ENCODE measurements at regions not wholly inside any gene's neighbourhood (a gene's known extent, or its start where the extent isn't known, plus 50 kb on each side); places are given as distances from the start of the nearest gene placed in this dataset.

GRCh38 chr2:226611196-226611943, 188.2 kb downstream of the IRS1 start:
- H3K27me3 ChIP-seq (ENCODE audit: low read length): no peaks in the 10 kb centered on the region
- H2AFZ ChIP-seq (ENCODE audit: low read depth, low read length, severe bottlenecking): no peak overlapping the region
- no peaks in the 10 kb centered on the region for H3K9me2 ChIP-seq (replicated peaks; ENCODE audit: insufficient read depth, low read length)
- H3F3A ChIP-seq (ENCODE audit: insufficient read depth): no peaks in the 10 kb centered on the region
- H3K27ac ChIP-seq (ENCODE audit: low read depth, low read length): no peak overlapping the region
- H3K4me3 ChIP-seq (ENCODE audit: insufficient read depth, low read length, poor library complexity, severe bottlenecking): no peak overlapping the region
- no peak overlapping the region for H3K4me2 ChIP-seq (ENCODE audit: low read depth, low read length, poor library complexity, severe bottlenecking)
- no peaks in the 10 kb centered on the region for H3K9me3 ChIP-seq (ENCODE audit: insufficient read depth, low read length)
- no peaks in the 10 kb centered on the region for H3K36me3 ChIP-seq (ENCODE audit: low read length)
- H4K20me1 ChIP-seq (ENCODE audit: low read depth, low read length): no peaks in the 10 kb centered on the region
- no peaks in the 10 kb centered on the region for H3K79me2 ChIP-seq (ENCODE audit: insufficient read depth, low read length)
- TF ChIP-seq, protein P1, sequence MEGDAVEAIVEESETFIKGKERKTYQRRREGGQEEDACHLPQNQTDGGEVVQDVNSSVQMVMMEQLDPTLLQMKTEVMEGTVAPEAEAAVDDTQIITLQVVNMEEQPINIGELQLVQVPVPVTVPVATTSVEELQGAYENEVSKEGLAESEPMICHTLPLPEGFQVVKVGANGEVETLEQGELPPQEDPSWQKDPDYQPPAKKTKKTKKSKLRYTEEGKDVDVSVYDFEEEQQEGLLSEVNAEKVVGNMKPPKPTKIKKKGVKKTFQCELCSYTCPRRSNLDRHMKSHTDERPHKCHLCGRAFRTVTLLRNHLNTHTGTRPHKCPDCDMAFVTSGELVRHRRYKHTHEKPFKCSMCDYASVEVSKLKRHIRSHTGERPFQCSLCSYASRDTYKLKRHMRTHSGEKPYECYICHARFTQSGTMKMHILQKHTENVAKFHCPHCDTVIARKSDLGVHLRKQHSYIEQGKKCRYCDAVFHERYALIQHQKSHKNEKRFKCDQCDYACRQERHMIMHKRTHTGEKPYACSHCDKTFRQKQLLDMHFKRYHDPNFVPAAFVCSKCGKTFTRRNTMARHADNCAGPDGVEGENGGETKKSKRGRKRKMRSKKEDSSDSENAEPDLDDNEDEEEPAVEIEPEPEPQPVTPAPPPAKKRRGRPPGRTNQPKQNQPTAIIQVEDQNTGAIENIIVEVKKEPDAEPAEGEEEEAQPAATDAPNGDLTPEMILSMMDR (IDR thresholded peaks at IDR 0.05; ENCODE audit: insufficient read depth, low read length, poor library complexity, severe bottlenecking): no peak
- no peak for TF ChIP-seq EZH2phosphoT487 (conservative IDR thresholded peaks at IDR 0.05; ENCODE audit: low read length)
- no peak overlapping the region for H3K9ac ChIP-seq (ENCODE audit: low read length)

- Histone ChIP-seq H3K9me3 (ENCODE audit: insufficient read depth, low read length) (no peaks in the 10 kb centered on the region), H3K79me2 (ENCODE audit: insufficient read depth, low read length) (no peaks in the 10 kb centered on the region), H3F3A (ENCODE audit: insufficient read depth) (no peaks in the 10 kb centered on the region), H3K27ac (ENCODE audit: low read depth, low read length) (no peak overlapping the region), H4K20me1 (ENCODE audit: low read depth, low read length) (no peaks in the 10 kb centered on the region), H3K4me2 (ENCODE audit: low read depth, low read length, poor library complexity, severe bottlenecking) (no peak overlapping the region), H3K36me3 (ENCODE audit: low read length) (no peaks in the 10 kb centered on the region), H3K9ac (ENCODE audit: low read length) (no peak overlapping the region), H2AFZ (ENCODE audit: low read depth, low read length, severe bottlenecking) (no peak overlapping the region), H3K9me2 (replicated peaks; ENCODE audit: insufficient read depth, low read length) (no peaks in the 10 kb centered on the region), H3K27me3 (ENCODE audit: low read length) (no peaks in the 10 kb centered on the region), H3K4me3 (ENCODE audit: insufficient read depth, low read length, poor library complexity, severe bottlenecking) (no peak overlapping the region)
- no peak for TF ChIP-seq EZH2phosphoT487 (conservative IDR thresholded peaks at IDR 0.05; ENCODE audit: low read length)
- TF ChIP-seq, protein P1 (IDR thresholded peaks at IDR 0.05; ENCODE audit: insufficient read depth, low read length, poor library complexity, severe bottlenecking): no peak
Measured at GRCh38 chr2:226609366-226609765, 190.3 kb downstream of the IRS1 start.

DNA sequence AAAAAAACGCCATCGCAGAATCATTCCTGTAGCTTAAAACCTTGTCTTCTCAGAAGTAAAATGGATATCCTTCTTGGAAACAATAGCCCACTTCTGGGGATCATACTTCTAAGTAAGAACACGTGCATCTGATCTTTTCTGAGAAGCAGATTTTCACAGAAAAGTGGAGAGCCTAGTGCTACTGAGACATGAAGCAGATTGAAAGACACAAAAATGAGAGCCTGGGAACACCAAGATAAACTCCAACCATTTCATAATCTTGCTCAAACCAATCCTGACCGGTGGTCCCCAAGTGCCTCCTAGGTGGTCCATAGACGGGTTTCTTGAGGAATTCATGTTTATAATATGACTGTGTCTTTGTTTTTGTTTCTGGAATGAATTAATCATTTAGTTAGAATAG, 191.2 kb downstream of the IRS1 start:
- H2AFZ ChIP-seq (ENCODE audit: low read depth, low read length, severe bottlenecking): no peak overlapping the region
- no peaks in the 10 kb centered on the region for H3K9me2 ChIP-seq (replicated peaks; ENCODE audit: insufficient read depth, low read length)
- no peaks in the 10 kb centered on the region for H3K79me2 ChIP-seq (ENCODE audit: insufficient read depth, low read length)
- no peak overlapping the region for H3K4me2 ChIP-seq (ENCODE audit: low read depth, low read length, poor library complexity, severe bottlenecking)
- H4K20me1 ChIP-seq (ENCODE audit: low read depth, low read length): no peaks in the 10 kb centered on the region
- no peaks in the 10 kb centered on the region for H3K9me3 ChIP-seq (ENCODE audit: insufficient read depth, low read length)
- no peak overlapping the region for H3K4me3 ChIP-seq (ENCODE audit: insufficient read depth, low read length, poor library complexity, severe bottlenecking)
- no peaks in the 10 kb centered on the region; the same call in 1 of the 2 replicates for H3K27me3 ChIP-seq (ENCODE audit: low read length)
- no peaks in the 10 kb centered on the region for H3F3A ChIP-seq (ENCODE audit: insufficient read depth)
- H3K9ac ChIP-seq (ENCODE audit: low read length): no peak overlapping the region
- no peaks in the 10 kb centered on the region for H3K36me3 ChIP-seq (ENCODE audit: low read length)
- H3K27ac ChIP-seq (ENCODE audit: low read depth, low read length): no peak overlapping the region
- TF ChIP-seq EZH2phosphoT487 (conservative IDR thresholded peaks at IDR 0.05; ENCODE audit: low read length): no peak
- TF ChIP-seq, protein P1 (IDR thresholded peaks at IDR 0.05; ENCODE audit: insufficient read depth, low read length, poor library complexity, severe bottlenecking): no peak
